Mesendoderm (in vitro differentiated cells): ENCODE measurements at regions not wholly inside any gene's neighbourhood (a gene's known extent, or its start where the extent isn't known, plus 50 kb on each side); places are given as distances from the start of the nearest gene placed in this dataset.
"Not testable (repeated sequence)": the region's sequence is repeated elsewhere in the genome, so short reads cannot be mapped to it uniquely, and the experiment has no call there.

ENCODE experiments used
- DNase-seq: peaks from one replicate; pipeline ENCODE4 v3.0.0; 2013
- H2AK5ac ChIP-seq: 2 replicates; pipeline ENCODE4 v1.6.1; 2013; ENCODE audit warnings: low read length, inconsistent platforms
- H2BK120ac ChIP-seq: 2 replicates; pipeline ENCODE4 v1.6.1; 2013; ENCODE audit warnings: low read depth, mild to moderate bottlenecking, low read length, moderate library complexity, mixed read lengths
- H2BK15ac ChIP-seq: replicated peaks from 2 replicates; pipeline ENCODE4 v1.6.1; 2013; ENCODE audit warnings: low read depth, mild to moderate bottlenecking, moderate library complexity
- H2BK5ac ChIP-seq: 2 replicates; pipeline ENCODE4 v1.6.1; 2013; ENCODE audit warnings: low read length, inconsistent platforms
- H3K18ac ChIP-seq: 2 replicates; pipeline ENCODE4 v1.6.1; 2013; ENCODE audit warnings: mild to moderate bottlenecking, low read length, mixed read lengths
- H3K23ac ChIP-seq: one replicate; pipeline ENCODE4 v1.6.1; 2013; ENCODE audit warnings: low read length
- H3K27ac ChIP-seq: 2 replicates; pipeline ENCODE4 v1.5.1; 2013; ENCODE audit warnings: low read depth, mild to moderate bottlenecking, inconsistent platforms, low read length, moderate library complexity
- H3K27me3 ChIP-seq: 2 replicates; pipeline ENCODE4 v1.6.1; 2013; ENCODE audit warnings: low read length, control low read depth, mild to moderate bottlenecking, inconsistent platforms; ENCODE audit not compliant: insufficient read depth, poor library complexity
- H3K36me3 ChIP-seq: 2 replicates; pipeline ENCODE4 v1.6.1; 2013; ENCODE audit warnings: low read length, inconsistent platforms; ENCODE audit not compliant: control insufficient read depth, insufficient read depth
- H3K4ac ChIP-seq: one replicate; pipeline ENCODE4 v1.6.1; 2013; ENCODE audit warnings: low read depth, mild to moderate bottlenecking, low read length, moderate library complexity
- H3K4me1 ChIP-seq: 2 replicates; pipeline ENCODE4 v1.6.1; 2013; ENCODE audit warnings: low read depth, low read length, inconsistent platforms; ENCODE audit not compliant: control insufficient read depth
- H3K4me2 ChIP-seq: 2 replicates; pipeline ENCODE4 v1.6.1; 2013; ENCODE audit warnings: low read length
- H3K4me3 ChIP-seq: 2 replicates; pipeline ENCODE4 v1.5.1; 2013; ENCODE audit warnings: mild to moderate bottlenecking, low read length
- H3K56ac ChIP-seq: one replicate; pipeline ENCODE4 v1.6.1; 2013; ENCODE audit warnings: low read length
- H3K79me1 ChIP-seq: 2 replicates; pipeline ENCODE4 v1.6.1; 2013; ENCODE audit warnings: low read length, inconsistent platforms
- H3K79me2 ChIP-seq: 2 replicates; pipeline ENCODE4 v1.6.1; 2013; ENCODE audit warnings: mild to moderate bottlenecking, low read length; ENCODE audit not compliant: control insufficient read depth, insufficient read depth
- H3K9ac ChIP-seq: 2 replicates; pipeline ENCODE4 v1.6.1; 2013; ENCODE audit warnings: low read length, inconsistent platforms
- H4K5ac ChIP-seq: one replicate; pipeline ENCODE4 v1.6.1; 2013; ENCODE audit warnings: low read length
- H4K8ac ChIP-seq: one replicate; pipeline ENCODE4 v1.6.1; 2013; ENCODE audit warnings: low read depth, mild to moderate bottlenecking, control low read depth, low read length, moderate library complexity
- WGBS: extraction: QIAGEN DNeasy Blood & Tissue Kit; methylation state at CpG from one replicate; pipeline ENCODE4 v1.1.7; 2013; ENCODE audit warnings: low lambda C conversion rate, missing lambda C conversion rate; ENCODE audit not compliant: insufficient coverage; ENCODE audit errors: extremely low coverage; 5-methylcytosine and 5-hydroxymethylcytosine counted together

GRCh38 chr4:8965896-8966295, 94.3 kb upstream of the HMX1 start:
- not testable (repeated sequence) for H3K18ac ChIP-seq, H3K27ac ChIP-seq, H3K56ac ChIP-seq, H3K9ac ChIP-seq, H3K79me2 ChIP-seq, H3K4me3 ChIP-seq, H2BK15ac ChIP-seq, H3K4me1 ChIP-seq, H2BK120ac ChIP-seq, H3K36me3 ChIP-seq, H2AK5ac ChIP-seq, H4K5ac ChIP-seq, H3K4me2 ChIP-seq, H2BK5ac ChIP-seq, H3K23ac ChIP-seq, H3K27me3 ChIP-seq, H4K8ac ChIP-seq, H3K4ac ChIP-seq, H3K79me1 ChIP-seq, DNase-seq
- no CpG with 5 or more reads among the region's 15 CpGs for WGBS

- not testable (repeated sequence) for H4K8ac ChIP-seq, H3K4ac ChIP-seq, H3K79me1 ChIP-seq, H3K36me3 ChIP-seq, H3K27me3 ChIP-seq, H3K4me1 ChIP-seq, H3K79me2 ChIP-seq, H4K5ac ChIP-seq, H2AK5ac ChIP-seq, H2BK5ac ChIP-seq, H3K4me2 ChIP-seq, H2BK15ac ChIP-seq, H3K9ac ChIP-seq, H3K56ac ChIP-seq, DNase-seq, H2BK120ac ChIP-seq, H3K18ac ChIP-seq, H3K23ac ChIP-seq, H3K27ac ChIP-seq, H3K4me3 ChIP-seq
- WGBS = no CpG with 5 or more reads among the region's 40 CpGs
These were observed 92.7 kb upstream of the HMX1 start for GRCh38 chr4:8964201-8964788.

GRCh38 chr4:8963533-8963932, 91.9 kb upstream of the HMX1 start:
- not testable (repeated sequence) for H2BK5ac ChIP-seq, H2AK5ac ChIP-seq, H3K9ac ChIP-seq, H3K4ac ChIP-seq, H3K56ac ChIP-seq, H3K18ac ChIP-seq, H3K4me2 ChIP-seq, H3K36me3 ChIP-seq, H3K27me3 ChIP-seq, H3K79me1 ChIP-seq, H4K8ac ChIP-seq, H3K4me3 ChIP-seq, H3K4me1 ChIP-seq, DNase-seq, H4K5ac ChIP-seq, H3K27ac ChIP-seq, H3K79me2 ChIP-seq, H3K23ac ChIP-seq, H2BK15ac ChIP-seq, H2BK120ac ChIP-seq
- WGBS = no CpG with 5 or more reads among the region's 41 CpGs

DNA sequence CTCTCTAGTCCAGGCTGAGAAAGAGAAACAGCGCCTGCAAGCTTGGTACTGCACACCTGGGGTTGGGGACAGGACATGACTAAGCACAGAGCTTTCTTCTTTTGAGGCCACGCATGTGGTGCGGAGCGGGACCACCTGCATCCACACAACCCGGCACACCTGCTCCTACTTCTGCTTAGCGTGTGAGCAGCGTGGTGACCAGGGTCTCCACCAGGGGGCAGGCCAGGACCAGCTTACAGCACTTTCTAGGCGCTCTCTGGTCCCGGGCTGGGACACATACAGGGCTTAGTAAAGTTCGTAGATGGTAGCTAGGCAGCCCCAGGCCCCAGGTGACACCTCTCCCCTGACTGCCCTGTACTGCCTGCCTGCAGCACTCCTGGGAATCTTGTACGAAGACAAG, 89.7 kb upstream of the HMX1 start:
- not testable (repeated sequence) for H3K79me2 ChIP-seq, H3K27ac ChIP-seq, H4K5ac ChIP-seq, H2BK120ac ChIP-seq, H4K8ac ChIP-seq, H3K36me3 ChIP-seq, H3K18ac ChIP-seq, H2BK15ac ChIP-seq, H3K79me1 ChIP-seq, H3K4me3 ChIP-seq, H3K23ac ChIP-seq, H3K56ac ChIP-seq, H3K4me2 ChIP-seq, H3K4ac ChIP-seq, H3K27me3 ChIP-seq, H3K4me1 ChIP-seq, H2BK5ac ChIP-seq, H3K9ac ChIP-seq, H2AK5ac ChIP-seq
- no CpG with 5 or more reads among the region's 11 CpGs for WGBS
- DNase-seq = peak; percentile 74

DNA sequence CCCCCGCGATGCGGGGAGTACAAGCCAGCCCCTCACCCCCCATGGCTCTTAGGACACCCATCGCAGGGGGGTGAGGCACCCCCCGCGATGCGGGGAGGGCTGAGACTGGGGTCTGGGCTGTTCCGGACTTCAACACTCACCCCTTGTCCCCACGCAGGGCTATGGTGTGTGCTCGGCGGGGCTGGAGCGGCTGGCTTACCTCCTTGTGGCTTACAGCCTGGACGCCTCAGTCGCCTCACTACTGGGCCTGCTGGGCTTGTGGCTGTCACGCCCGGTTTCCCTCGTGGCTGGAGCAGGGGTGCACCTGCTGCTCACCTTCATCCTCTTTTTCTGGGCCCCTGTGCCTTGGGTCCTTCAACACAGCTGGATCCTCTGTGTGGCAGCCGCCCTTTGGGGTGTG, 87.8 kb upstream of the HMX1 start:
- H2BK120ac ChIP-seq, H3K4me2 ChIP-seq, H2BK15ac ChIP-seq, H3K9ac ChIP-seq, H3K27me3 ChIP-seq, H2BK5ac ChIP-seq, H3K27ac ChIP-seq, H3K56ac ChIP-seq, H3K79me1 ChIP-seq, H3K4ac ChIP-seq, H3K36me3 ChIP-seq, H3K4me1 ChIP-seq, H3K79me2 ChIP-seq, H3K4me3 ChIP-seq, H4K8ac ChIP-seq, H3K23ac ChIP-seq, DNase-seq, H2AK5ac ChIP-seq, H3K18ac ChIP-seq, H4K5ac ChIP-seq: not testable (repeated sequence)
- WGBS = no CpG with 5 or more reads among the region's 18 CpGs

DNA sequence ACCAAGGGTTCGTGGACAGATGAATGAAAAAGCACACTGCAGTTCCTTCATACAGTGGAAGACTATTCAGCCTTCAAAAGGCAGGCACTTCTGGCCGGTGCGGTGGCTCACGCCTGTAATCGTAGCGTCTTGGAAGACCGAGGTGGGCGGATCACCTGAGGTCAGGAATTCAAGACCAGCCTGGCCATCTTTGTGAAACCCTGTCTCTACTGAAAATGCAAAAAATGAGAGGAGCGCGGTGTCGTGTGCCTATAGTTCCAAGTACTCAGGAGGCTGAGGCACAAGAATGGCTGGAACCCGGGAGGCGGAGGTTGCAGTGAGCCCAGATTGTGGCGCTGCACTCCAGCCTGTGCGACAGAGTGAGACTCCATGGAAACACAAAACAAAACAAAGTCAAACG, 82.4 kb upstream of the HMX1 start:
- H3K23ac ChIP-seq, H3K56ac ChIP-seq, H3K4me2 ChIP-seq, H2BK5ac ChIP-seq, DNase-seq, H3K4me1 ChIP-seq, H3K4ac ChIP-seq, H3K36me3 ChIP-seq, H2BK120ac ChIP-seq, H3K9ac ChIP-seq, H3K27me3 ChIP-seq, H2BK15ac ChIP-seq, H3K79me1 ChIP-seq, H4K8ac ChIP-seq, H3K79me2 ChIP-seq, H4K5ac ChIP-seq, H3K27ac ChIP-seq, H3K4me3 ChIP-seq, H3K18ac ChIP-seq, H2AK5ac ChIP-seq: not testable (repeated sequence)
- WGBS = no CpG with 5 or more reads among the region's 16 CpGs
